Stomach smooth muscle (tissue), 2 donors: ENCODE measurements at regions not wholly inside any gene's neighbourhood (a gene's known extent, or its start where the extent isn't known, plus 50 kb on each side); places are given as distances from the start of the nearest gene placed in this dataset.

Experiments used
- H3K27ac ChIP-seq: one replicate; pipeline ENCODE4 v1.7.0; 2013; ENCODE audit warnings: mild to moderate bottlenecking, low read length, inconsistent platforms
- H3K27me3 ChIP-seq, 2 donors: one replicate each; pipeline ENCODE4 v1.7.0; 2013; ENCODE audit warnings: low read length in 2 of 2; ENCODE audit not compliant: insufficient read depth in 2 of 2, control insufficient read depth in 1 of 2
- H3K36me3 ChIP-seq, 2 donors: one replicate each; pipeline ENCODE4 v1.7.0; 2013; ENCODE audit warnings: low read length in 2 of 2; ENCODE audit not compliant: control insufficient read depth in 2 of 2, insufficient read depth in 2 of 2
- H3K4me1 ChIP-seq: one replicate; pipeline ENCODE4 v1.7.0; 2013; ENCODE audit warnings: low read length; ENCODE audit not compliant: control insufficient read depth, insufficient read depth
- H3K4me3 ChIP-seq, 2 donors: one replicate each; pipeline ENCODE4 v1.7.0; 2013; ENCODE audit warnings: low read length in 2 of 2
- H3K9ac ChIP-seq, 2 donors: one replicate each; pipeline ENCODE4 v1.7.0; 2013; ENCODE audit warnings: low read length in 2 of 2, mild to moderate bottlenecking in 1 of 2
- H3K9me3 ChIP-seq, 2 donors: one replicate each; pipeline ENCODE4 v1.7.0; 2013; ENCODE audit warnings: low read length in 2 of 2; ENCODE audit not compliant: control insufficient read depth in 2 of 2
- donor health status: healthy.
- donor health status: Pancreatic carcinoma.

DNA sequence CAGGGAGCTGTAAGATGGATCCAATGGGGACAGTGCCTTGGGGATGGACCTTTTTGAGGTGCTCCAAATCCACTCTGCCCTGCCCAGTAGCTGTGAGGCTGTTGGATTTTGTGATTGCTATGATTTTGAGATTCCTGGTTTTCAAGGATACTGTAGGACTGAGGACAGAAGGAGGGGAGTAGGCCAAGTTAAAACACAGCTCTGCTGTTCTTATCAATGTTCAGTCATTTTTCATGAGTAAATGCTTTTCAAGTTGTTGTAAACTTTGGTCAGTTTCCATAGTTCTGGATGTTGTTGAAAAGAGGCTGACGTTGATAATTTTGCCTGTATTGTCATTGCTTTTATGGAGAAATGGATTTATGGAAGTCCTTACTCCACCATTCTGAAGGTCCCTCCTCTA lies 361.2 kb downstream of the ZNF516 start:
- Histone ChIP-seq H3K4me3 (no peak overlapping the region), H3K9me3 (no peaks in the 10 kb centered on the region), H3K9ac (no peak overlapping the region), H3K27me3 (no peaks in the 10 kb centered on the region), H3K27ac (no peak overlapping the region), H3K36me3 (no peaks in the 10 kb centered on the region), H3K4me1 (no peaks in the 10 kb centered on the region)

DNA sequence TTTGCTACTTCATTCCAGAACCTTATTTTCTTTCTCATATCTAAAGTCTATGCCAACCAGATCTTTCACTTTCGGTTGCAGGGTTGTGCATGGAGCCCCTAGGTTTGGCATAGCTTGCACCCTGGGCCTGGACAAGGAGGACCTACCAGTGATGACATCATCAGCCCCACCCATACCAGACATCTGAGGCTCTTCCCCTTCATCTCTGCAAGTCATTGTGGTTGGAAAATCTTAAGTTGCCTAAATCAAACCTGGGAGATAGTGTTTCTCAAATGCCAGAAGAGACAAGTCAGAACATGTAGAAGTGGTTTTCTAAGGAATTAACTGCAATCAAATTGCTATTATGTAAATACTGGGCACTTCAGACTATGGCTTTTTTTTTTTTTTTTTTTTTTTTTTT lies 363.3 kb downstream of the ZNF516 start:
- Histone ChIP-seq H3K27me3 (no peaks in the 10 kb centered on the region), H3K4me1 (no peaks in the 10 kb centered on the region), H3K36me3 (no peaks in the 10 kb centered on the region), H3K4me3 (no peak overlapping the region), H3K27ac (no peak overlapping the region), H3K9me3 (no peaks in the 10 kb centered on the region), H3K9ac (no peak overlapping the region)

DNA sequence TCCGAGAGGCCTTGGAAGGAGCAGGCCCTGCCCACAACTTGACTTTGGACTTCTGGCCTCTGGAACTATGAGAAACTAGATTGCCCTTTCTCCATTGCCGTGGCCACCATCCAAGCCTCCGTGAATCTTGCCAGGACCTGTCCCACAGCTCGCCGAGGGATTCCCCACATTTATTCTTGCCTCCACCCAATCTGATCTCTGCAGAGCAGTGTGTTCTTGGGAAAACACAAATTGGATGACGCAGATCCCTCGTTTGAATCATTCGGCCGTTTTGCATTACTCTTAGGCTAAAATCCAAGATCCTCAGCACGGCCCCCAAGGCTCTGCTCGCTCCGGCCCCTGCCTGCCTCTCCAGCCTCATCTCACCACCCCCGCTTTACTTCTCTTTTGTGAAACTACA lies 364.2 kb downstream of the ZNF516 start:
- no peak overlapping the region for H3K27ac ChIP-seq

DNA sequence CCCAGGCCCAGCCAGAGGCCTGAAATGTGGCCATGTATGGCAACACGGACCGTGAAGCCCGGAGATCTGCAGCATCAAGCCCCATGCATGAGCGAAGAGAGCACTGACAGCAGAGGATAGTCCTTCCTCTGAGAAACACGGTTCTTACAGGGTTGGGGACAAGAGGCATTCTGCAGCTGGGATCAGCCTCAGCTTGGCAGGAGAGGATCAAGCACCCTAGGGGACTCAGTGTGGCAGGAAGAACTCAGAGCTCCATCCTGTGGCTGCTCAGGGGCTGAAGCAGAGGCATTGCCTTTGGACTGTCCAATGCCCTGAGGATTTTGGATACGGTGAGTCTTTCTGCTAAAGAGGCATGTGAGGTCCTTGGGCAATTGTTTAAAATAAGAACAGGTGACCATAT lies 368.7 kb downstream of the ZNF516 start:
- no peak overlapping the region for H3K27ac ChIP-seq
- H3K9ac ChIP-seq: no peak overlapping the region
- no peaks in the 10 kb centered on the region for H3K27me3 ChIP-seq
- H3K4me3 ChIP-seq: no peak overlapping the region
- H3K4me1 ChIP-seq: no peaks in the 10 kb centered on the region
- no peaks in the 10 kb centered on the region for H3K36me3 ChIP-seq
- no peaks in the 10 kb centered on the region for H3K9me3 ChIP-seq

More for the DNA sequence above, 364.2 kb downstream of the ZNF516 start:
- H3K9me3 ChIP-seq: no peaks in the 10 kb centered on the region
- H3K4me1 ChIP-seq: no peaks in the 10 kb centered on the region
- H3K27me3 ChIP-seq: no peaks in the 10 kb centered on the region
- H3K36me3 ChIP-seq: no peaks in the 10 kb centered on the region
- no peak overlapping the region for H3K9ac ChIP-seq
- no peak overlapping the region for H3K4me3 ChIP-seq

DNA sequence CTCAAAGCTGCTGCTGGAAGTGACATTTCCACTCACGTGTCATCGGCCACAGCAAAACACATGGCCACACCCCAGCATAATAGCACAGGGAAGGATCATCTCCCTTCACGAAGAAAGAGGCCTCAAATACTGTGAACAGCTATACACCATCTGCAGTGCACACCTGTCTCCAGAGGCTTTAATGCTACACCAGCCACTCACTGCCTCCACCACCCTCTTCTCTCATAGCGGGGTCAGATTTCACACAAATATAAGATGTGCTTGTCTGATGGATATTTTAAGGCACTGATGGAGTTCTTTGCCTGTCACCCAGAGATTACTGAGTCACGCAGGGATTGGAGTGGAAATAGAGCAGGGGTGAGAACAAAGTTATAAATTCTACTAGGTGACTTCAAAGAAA lies 374.0 kb downstream of the ZNF516 start:
- Histone ChIP-seq H3K4me1 (no peaks in the 10 kb centered on the region), H3K36me3 (no peaks in the 10 kb centered on the region), H3K27me3 (no peaks in the 10 kb centered on the region), H3K27ac (no peak overlapping the region), H3K9ac (no peak overlapping the region), H3K9me3 (no peaks in the 10 kb centered on the region), H3K4me3 (no peak overlapping the region)

DNA sequence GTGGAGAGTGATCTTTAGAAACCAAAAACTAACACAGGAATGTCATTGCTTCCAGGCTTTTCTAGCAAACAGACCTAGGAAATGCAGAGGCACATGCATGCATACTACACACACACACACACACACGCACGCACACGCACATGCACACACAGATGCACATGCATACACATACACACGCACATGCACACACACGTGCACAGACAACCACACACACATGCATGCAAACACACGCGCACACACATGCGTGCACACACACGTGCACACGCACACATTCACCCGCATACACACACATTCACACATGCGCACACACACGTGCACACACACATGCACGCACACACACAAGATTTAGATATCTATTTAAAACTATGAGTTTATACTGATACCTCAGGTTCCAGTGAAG lies 379.5 kb downstream of the ZNF516 start:
- Histone ChIP-seq H3K4me1 (no peaks in the 10 kb centered on the region), H3K4me3 (no peak overlapping the region), H3K27ac (no peak overlapping the region), H3K36me3 (no peaks in the 10 kb centered on the region), H3K9ac (no peak overlapping the region), H3K9me3 (no peaks in the 10 kb centered on the region), H3K27me3 (no peaks in the 10 kb centered on the region)

DNA sequence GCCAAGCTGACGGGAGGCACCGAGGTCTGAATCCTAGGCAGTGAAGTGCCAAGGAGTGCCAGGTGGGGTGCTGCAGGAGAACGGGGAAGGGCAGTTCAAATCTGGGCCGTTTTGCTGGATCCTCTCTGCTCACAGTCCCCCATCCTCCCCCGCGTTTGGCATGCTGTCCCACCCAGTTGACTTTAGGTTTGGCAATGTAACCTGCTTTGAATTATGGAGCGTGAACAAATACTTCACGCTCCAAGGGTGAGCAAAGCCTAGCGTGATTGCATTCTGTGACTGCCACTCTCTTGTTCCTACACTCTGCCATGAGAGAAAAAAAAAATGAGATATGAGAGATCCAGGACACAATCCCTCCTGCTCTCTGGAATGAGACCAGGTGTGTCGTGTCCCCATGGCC lies 381.9 kb downstream of the ZNF516 start:
- Histone ChIP-seq H3K9ac (no peak overlapping the region), H3K9me3 (no peaks in the 10 kb centered on the region), H3K36me3 (no peaks in the 10 kb centered on the region), H3K4me3 (no peak overlapping the region), H3K4me1 (no peaks in the 10 kb centered on the region), H3K27me3 (no peaks in the 10 kb centered on the region), H3K27ac (no peak overlapping the region)

DNA sequence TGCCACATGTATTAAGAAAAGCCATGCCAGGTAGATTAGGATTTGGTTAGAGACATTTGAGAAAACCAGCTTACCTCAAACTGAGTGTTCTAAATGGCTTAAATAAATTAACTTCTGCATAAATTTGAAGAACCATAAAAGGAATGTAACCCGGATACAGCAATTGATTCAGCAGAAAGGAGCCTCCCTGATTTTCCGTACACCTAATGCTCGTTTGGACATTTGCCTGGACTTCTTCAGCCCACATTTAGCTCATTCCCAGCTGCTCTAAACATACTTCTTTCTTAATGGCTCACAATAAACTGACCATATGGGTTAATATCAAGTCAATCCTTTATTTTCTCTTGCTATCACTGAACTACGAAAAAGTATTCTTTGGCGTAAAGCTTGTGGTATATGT lies 392.4 kb downstream of the ZNF516 start:
- Histone ChIP-seq H3K36me3 (no peaks in the 10 kb centered on the region), H3K4me3 (no peak overlapping the region), H3K27ac (no peak overlapping the region), H3K4me1 (peaks cover 2% of the 10 kb centered on the region), H3K27me3 (no peaks in the 10 kb centered on the region), H3K9ac (no peak overlapping the region), H3K9me3 (peaks cover 0 to 10% of the 10 kb centered on the region in 2 donors)

DNA sequence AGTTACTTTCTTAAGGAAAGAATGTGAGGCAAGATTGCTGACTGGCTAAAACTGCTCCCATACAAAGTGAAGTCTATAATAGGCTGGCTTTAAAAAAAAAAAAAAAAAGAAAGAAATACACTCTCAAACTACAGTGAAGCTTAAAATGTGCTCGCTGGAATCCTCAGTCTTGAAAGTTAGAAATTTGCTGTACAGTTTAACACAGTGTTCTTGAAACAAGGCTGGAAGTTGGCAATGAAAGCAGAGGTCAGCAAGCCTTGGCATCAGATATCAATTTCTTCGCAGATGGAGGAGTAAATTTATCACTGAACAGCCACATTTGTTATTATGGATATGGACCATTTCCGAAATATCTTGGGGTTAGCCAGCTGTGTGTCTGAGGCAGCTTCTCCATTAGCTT lies 392.9 kb downstream of the ZNF516 start:
- peaks cover 0 to 10% of the 10 kb centered on the region in 2 donors for H3K9me3 ChIP-seq
- H3K4me1 ChIP-seq: peaks cover 2% of the 10 kb centered on the region
- H3K36me3 ChIP-seq: no peaks in the 10 kb centered on the region
- no peak overlapping the region for H3K4me3 ChIP-seq
- no peak overlapping the region for H3K9ac ChIP-seq
- no peak overlapping the region for H3K27ac ChIP-seq
- H3K27me3 ChIP-seq: no peaks in the 10 kb centered on the region

DNA sequence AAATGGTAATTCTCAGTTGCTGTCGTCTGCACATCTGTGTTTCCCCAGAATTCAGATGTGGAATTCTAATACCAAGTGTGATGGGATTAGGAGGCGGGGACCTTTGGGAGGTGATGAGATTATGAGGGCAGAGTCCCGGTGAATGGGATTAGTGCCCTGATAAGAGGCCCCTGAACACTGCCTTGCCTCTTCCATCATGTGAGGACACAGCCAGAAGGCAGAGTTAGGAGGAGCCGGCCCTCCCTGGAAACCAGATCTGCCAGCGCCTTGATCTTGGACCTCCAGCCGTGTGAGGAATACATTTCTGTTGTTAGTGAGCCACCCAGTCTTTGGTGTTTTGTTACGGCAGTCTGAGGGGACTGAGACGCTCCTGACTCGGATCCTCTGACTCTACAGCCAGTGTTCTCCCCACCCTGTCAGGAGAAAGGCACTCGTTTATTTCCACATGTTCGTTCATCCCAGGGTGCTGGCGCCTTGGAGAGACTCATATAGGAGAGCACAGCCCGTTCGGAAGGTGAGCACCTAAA lies 395.0 kb downstream of the ZNF516 start:
- Histone ChIP-seq H3K27ac (no peak overlapping the region), H3K9ac (no peak overlapping the region), H3K36me3 (no peaks in the 10 kb centered on the region), H3K4me3 (no peak overlapping the region), H3K27me3 (no peaks in the 10 kb centered on the region), H3K4me1 (peaks cover 2% of the 10 kb centered on the region), H3K9me3 (peaks cover 0 to 4% of the 10 kb centered on the region in 2 donors)

DNA sequence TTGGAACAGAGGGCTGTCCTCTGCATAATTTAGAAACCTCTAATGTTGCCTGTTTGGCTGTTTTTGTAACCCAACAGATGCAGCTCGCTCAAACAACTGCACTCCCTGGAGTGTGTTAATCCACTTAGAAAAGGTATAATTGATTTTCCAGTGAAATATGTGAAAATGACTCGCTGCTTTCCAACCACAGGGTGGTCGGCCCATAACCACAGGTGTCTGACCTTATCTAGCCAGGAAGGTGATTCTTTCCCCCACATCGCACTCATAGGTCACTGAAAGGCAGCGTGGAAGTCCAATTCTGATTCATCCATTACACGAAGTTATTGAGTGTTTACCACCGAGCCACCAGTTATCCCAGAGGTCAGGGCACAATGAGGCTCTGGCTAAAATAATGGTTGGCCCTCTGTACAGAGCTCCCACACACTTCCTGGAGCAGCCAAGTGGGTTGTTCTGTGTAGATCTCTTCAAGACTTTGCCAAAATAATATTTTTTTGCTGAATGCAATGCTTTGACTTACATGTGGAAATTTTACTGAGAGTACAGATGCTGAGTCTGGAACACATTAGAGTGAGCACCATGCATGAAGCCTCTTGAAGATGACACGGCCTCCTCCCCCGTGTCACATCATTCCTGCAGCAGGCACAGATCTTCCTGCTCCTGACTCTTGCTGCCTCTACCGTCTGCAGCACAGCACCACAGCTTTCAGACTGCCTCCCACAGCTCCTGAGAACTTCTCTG lies 396.2 kb downstream of the ZNF516 start:
- no peaks in the 10 kb centered on the region for H3K27me3 ChIP-seq
- H3K36me3 ChIP-seq: no peaks in the 10 kb centered on the region
- peaks cover 2% of the 10 kb centered on the region for H3K4me1 ChIP-seq
- H3K9ac ChIP-seq: no peak overlapping the region
- no peak overlapping the region for H3K27ac ChIP-seq
- H3K4me3 ChIP-seq: no peak overlapping the region
- H3K9me3 ChIP-seq: peaks cover 0 to 4% of the 10 kb centered on the region in 2 donors
